ENCODE measurements at regions not wholly inside any gene's neighbourhood (a gene's known extent, or its start where the extent isn't known, plus 50 kb on each side); places are given as distances from the start of the nearest gene placed in this dataset.

DNA sequence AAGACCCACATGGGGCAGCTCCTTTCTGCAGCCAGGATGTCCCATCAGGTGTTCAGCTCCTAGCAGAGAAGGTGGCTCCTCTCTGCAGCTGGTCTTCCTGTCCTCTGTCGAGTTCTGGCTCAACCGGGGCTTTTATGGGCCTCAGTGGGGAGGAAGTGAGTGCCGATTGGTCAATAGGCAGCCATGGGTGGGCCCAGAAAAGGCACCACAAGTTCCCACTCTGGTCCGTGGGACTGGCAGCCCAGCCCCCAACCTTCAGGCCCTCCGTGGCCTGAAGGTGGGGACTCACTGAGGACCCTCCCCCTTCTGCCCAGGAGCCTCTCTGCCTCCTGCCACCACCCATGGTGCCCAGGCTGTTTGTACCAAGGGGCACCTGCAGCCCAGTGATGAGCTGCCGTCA lies 161.7 kb upstream of the DUSP10 start:
- TF ChIP-seq ESRRG (CRISPR knock-in tag; IDR thresholded peaks at IDR 0.05), result no peak
- TF ChIP-seq, protein P1, sequence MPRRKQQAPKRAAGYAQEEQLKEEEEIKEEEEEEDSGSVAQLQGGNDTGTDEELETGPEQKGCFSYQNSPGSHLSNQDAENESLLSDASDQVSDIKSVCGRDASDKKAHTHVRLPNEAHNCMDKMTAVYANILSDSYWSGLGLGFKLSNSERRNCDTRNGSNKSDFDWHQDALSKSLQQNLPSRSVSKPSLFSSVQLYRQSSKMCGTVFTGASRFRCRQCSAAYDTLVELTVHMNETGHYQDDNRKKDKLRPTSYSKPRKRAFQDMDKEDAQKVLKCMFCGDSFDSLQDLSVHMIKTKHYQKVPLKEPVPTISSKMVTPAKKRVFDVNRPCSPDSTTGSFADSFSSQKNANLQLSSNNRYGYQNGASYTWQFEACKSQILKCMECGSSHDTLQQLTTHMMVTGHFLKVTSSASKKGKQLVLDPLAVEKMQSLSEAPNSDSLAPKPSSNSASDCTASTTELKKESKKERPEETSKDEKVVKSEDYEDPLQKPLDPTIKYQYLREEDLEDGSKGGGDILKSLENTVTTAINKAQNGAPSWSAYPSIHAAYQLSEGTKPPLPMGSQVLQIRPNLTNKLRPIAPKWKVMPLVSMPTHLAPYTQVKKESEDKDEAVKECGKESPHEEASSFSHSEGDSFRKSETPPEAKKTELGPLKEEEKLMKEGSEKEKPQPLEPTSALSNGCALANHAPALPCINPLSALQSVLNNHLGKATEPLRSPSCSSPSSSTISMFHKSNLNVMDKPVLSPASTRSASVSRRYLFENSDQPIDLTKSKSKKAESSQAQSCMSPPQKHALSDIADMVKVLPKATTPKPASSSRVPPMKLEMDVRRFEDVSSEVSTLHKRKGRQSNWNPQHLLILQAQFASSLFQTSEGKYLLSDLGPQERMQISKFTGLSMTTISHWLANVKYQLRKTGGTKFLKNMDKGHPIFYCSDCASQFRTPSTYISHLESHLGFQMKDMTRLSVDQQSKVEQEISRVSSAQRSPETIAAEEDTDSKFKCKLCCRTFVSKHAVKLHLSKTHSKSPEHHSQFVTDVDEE (CRISPR knock-in tag; IDR thresholded peaks at IDR 0.05), result no peak
- TF ChIP-seq RARB (CRISPR knock-in tag; IDR thresholded peaks at IDR 0.05), result no peak
- TF ChIP-seq, protein P2, sequence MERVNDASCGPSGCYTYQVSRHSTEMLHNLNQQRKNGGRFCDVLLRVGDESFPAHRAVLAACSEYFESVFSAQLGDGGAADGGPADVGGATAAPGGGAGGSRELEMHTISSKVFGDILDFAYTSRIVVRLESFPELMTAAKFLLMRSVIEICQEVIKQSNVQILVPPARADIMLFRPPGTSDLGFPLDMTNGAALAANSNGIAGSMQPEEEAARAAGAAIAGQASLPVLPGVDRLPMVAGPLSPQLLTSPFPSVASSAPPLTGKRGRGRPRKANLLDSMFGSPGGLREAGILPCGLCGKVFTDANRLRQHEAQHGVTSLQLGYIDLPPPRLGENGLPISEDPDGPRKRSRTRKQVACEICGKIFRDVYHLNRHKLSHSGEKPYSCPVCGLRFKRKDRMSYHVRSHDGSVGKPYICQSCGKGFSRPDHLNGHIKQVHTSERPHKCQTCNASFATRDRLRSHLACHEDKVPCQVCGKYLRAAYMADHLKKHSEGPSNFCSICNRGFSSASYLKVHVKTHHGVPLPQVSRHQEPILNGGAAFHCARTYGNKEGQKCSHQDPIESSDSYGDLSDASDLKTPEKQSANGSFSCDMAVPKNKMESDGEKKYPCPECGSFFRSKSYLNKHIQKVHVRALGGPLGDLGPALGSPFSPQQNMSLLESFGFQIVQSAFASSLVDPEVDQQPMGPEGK (CRISPR knock-in tag; IDR thresholded peaks at IDR 0.05; ENCODE audit: borderline replicate concordance), result no peak
- no peak for TF ChIP-seq ZNF8 (CRISPR knock-in tag; IDR thresholded peaks at IDR 0.05)
- no peak for TF ChIP-seq ISL1 (CRISPR knock-in tag; IDR thresholded peaks at IDR 0.05)
- TF ChIP-seq CSDC2 (CRISPR knock-in tag; IDR thresholded peaks at IDR 0.05), result no peak

Data from SK-N-SH treated with all-trans-retinoic acid at 6 μM for 48 hours (cell line).